Neuronal stem cell (in vitro differentiated cells): ENCODE measurements at regions not wholly inside any gene's neighbourhood (a gene's known extent, or its start where the extent isn't known, plus 50 kb on each side); places are given as distances from the start of the nearest gene placed in this dataset.

ENCODE experiments used
- DNase-seq: peaks from one replicate; pipeline ENCODE4 v3.0.0-alpha.2; 2013; ENCODE audit warnings: low spot score
- H2AFZ ChIP-seq: one replicate; pipeline ENCODE4 v1.6.1; 2013; ENCODE audit warnings: mild to moderate bottlenecking, low read length, inconsistent platforms
- H2AK5ac ChIP-seq: 2 replicates; pipeline ENCODE4 v1.6.1; 2013; ENCODE audit warnings: low read depth, mild to moderate bottlenecking, inconsistent platforms, low read length, moderate library complexity, mixed read lengths
- H2BK120ac ChIP-seq: 2 replicates; pipeline ENCODE4 v1.6.1; 2013; ENCODE audit warnings: low read depth, mild to moderate bottlenecking, inconsistent platforms, low read length, moderate library complexity, mixed read lengths
- H2BK12ac ChIP-seq: one replicate; pipeline ENCODE4 v1.6.1; 2013; ENCODE audit warnings: low read length, inconsistent platforms
- H2BK15ac ChIP-seq: 2 replicates; pipeline ENCODE4 v1.6.1; 2013; ENCODE audit warnings: mild to moderate bottlenecking, low read length, inconsistent platforms, mixed read lengths
- H2BK5ac ChIP-seq: one replicate; pipeline ENCODE4 v1.6.1; 2013; ENCODE audit warnings: inconsistent platforms, mild to moderate bottlenecking, low read length, moderate library complexity
- H3K14ac ChIP-seq: one replicate; pipeline ENCODE4 v1.6.1; 2013; ENCODE audit warnings: low read length, inconsistent platforms
- H3K18ac ChIP-seq: 2 replicates; pipeline ENCODE4 v1.6.1; 2013; ENCODE audit warnings: low read length, inconsistent platforms
- H3K23ac ChIP-seq: 2 replicates; pipeline ENCODE4 v1.6.1; 2013; ENCODE audit warnings: low read depth, mild to moderate bottlenecking, mixed read lengths, low read length, inconsistent platforms; ENCODE audit not compliant: poor library complexity
- H3K27ac ChIP-seq: replicated peaks from 3 replicates; pipeline ENCODE4 v1.5.1; 2013; ENCODE audit warnings: low read length, inconsistent platforms
- H3K27me3 ChIP-seq, 3 experiments: 2 replicates each; pipeline ENCODE4 v1.6.1; 2013; ENCODE audit warnings: low read length in 3 of 3, mild to moderate bottlenecking in 2 of 3, inconsistent platforms in 1 of 3, low read depth in 1 of 3, mixed read lengths in 1 of 3, moderate library complexity in 1 of 3; ENCODE audit not compliant: control insufficient read depth in 3 of 3, insufficient read depth in 3 of 3
- H3K36me3 ChIP-seq, 2 donors: replicated peaks in 1 of 2; 2 replicates each; pipeline ENCODE4 v1.6.1; 2013; ENCODE audit warnings: low read length in 2 of 2; ENCODE audit not compliant: control insufficient read depth in 2 of 2, insufficient read depth in 2 of 2
- H3K4ac ChIP-seq: 2 replicates; pipeline ENCODE4 v1.6.1; 2013; ENCODE audit warnings: inconsistent platforms, mild to moderate bottlenecking, low read length, moderate library complexity
- H3K4me1 ChIP-seq, 2 donors: 1 replicate in 1 of 2; 2 replicates in 1 of 2; pipeline ENCODE4 v1.6.1; 2013; ENCODE audit warnings: low read length in 2 of 2, low read depth in 1 of 2; ENCODE audit not compliant: control insufficient read depth in 2 of 2, insufficient read depth in 1 of 2
- H3K4me2 ChIP-seq: one replicate; pipeline ENCODE4 v1.6.1; 2013; ENCODE audit warnings: mild to moderate bottlenecking, low read length, inconsistent platforms; ENCODE audit not compliant: insufficient read depth, poor library complexity, severe bottlenecking
- H3K4me3 ChIP-seq, 2 donors: 2 replicates each; pipeline ENCODE4 v1.5.1; 2013; ENCODE audit warnings: low read length in 2 of 2, mild to moderate bottlenecking in 2 of 2, inconsistent platforms in 1 of 2, moderate library complexity in 1 of 2
- H3K79me1 ChIP-seq: one replicate; pipeline ENCODE4 v1.6.1; 2013; ENCODE audit warnings: low read depth, mild to moderate bottlenecking, inconsistent platforms, low read length, moderate library complexity
- H3K9ac ChIP-seq: one replicate; pipeline ENCODE4 v1.6.1; 2013; ENCODE audit warnings: mild to moderate bottlenecking, low read depth, low read length, inconsistent platforms; ENCODE audit not compliant: poor library complexity
- H3K9me3 ChIP-seq, 2 donors: replicated peaks in 1 of 2; 2 replicates each; pipeline versions ENCODE3 to v1.6.1; 2013; ENCODE audit warnings: low read length in 2 of 2, mild to moderate bottlenecking in 2 of 2, inconsistent platforms in 1 of 2, low read depth in 1 of 2, mixed read lengths in 1 of 2, moderate library complexity in 1 of 2; ENCODE audit not compliant: control insufficient read depth in 2 of 2, insufficient read depth in 1 of 2
- H4K8ac ChIP-seq: one replicate; pipeline ENCODE4 v1.6.1; 2013; ENCODE audit warnings: low read depth, mild to moderate bottlenecking, inconsistent platforms, low read length, moderate library complexity
- H4K91ac ChIP-seq: one replicate; pipeline ENCODE4 v1.6.1; 2013; ENCODE audit warnings: low read length, low read depth, mild to moderate bottlenecking, inconsistent platforms; ENCODE audit not compliant: poor library complexity
- WGBS, 2 donors: extraction: QIAGEN DNeasy Blood & Tissue Kit; methylation state at CpG; one replicate each; pipeline ENCODE4 v1.1.7; 2013; ENCODE audit warnings: missing lambda C conversion rate in 2 of 2, mixed read lengths in 1 of 2; ENCODE audit not compliant: insufficient read length in 2 of 2, insufficient replicate concordance in 1 of 2; ENCODE audit errors: extremely low coverage in 2 of 2; 5-methylcytosine and 5-hydroxymethylcytosine counted together

DNA sequence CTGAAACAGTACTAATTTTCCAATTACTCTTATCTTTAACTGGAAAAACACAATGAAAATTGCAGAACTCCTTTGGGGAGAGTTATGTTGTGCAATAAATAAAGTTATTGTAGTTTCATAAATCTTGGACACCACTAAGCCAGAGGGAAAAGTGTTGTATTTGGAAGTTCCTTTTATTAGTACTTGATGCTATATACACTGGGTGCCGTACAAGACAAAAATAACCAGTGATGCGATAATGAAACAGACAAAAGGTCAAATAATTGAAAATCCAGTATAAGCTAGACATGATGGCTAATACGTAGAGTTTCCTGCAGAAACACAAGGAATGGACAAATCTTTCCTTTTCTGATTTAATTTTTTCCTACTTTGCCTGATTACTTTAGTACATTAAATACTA lies 541.1 kb downstream of the ETS1 start:
- no peak overlapping the region for H3K4me3 ChIP-seq
- no CpG with 5 or more reads among the region's 3 CpGs for WGBS, 2 donors

DNA sequence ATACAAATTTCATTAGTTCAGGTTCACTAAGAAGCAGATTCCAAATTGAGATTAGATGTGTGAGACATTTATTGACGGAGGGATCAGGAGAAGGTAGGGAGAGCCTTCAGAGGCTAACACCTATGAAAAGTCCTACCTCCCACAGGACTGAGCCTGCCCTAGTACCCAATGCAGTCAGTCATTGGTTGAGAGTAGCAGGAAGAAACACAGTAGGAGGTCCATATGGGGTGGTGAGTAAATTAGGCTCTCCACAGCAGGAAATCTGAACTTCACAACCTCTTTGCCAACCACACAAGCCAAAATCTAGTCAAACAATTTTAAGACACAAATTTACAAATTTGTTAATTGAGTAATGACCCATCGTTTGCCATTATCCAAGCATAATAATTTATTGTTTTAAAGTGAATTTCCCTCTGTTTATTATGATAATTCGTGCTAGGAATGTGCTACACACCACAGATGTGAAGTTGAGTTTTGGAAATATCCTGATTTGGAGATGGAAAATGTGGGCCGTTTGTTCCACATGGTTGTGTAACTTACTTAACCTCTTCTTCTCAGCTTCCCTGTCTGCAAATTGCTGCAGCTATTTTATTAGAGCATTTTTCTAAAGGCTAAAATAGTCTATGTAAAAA lies 542.1 kb downstream of the ETS1 start:
- no peak overlapping the region for H3K23ac ChIP-seq
- no CpG with 5 or more reads among the region's 4 CpGs for WGBS, 2 donors
- no peak overlapping the region for H4K8ac ChIP-seq

More for the DNA sequence above, 541.1 kb downstream of the ETS1 start:
- H4K91ac ChIP-seq, result no peak overlapping the region
- peaks cover 0 to 12% of the 10 kb centered on the region in 2 donors for H3K9me3 ChIP-seq
- no peak overlapping the region for H2BK5ac ChIP-seq
- no peak overlapping the region for H2AK5ac ChIP-seq
- no peak overlapping the region for H3K14ac ChIP-seq
- H3K4me1 ChIP-seq, result peaks cover 2 to 13% of the 10 kb centered on the region in 2 donors
- no peak overlapping the region for H3K4me2 ChIP-seq
- H3K27ac ChIP-seq, result no peak overlapping the region
- no peaks in the 10 kb centered on the region for H3K79me1 ChIP-seq
- no peak overlapping the region for H2BK120ac ChIP-seq
- H2AFZ ChIP-seq, result no peak overlapping the region
- H3K9ac ChIP-seq, result no peak overlapping the region
- H4K8ac ChIP-seq, result no peak overlapping the region
- no peaks in the 10 kb centered on the region for H3K36me3 ChIP-seq
- H3K23ac ChIP-seq, result no peak overlapping the region
- H3K27me3 ChIP-seq, result no peaks in the 10 kb centered on the region
- no peak overlapping the region for H2BK12ac ChIP-seq
- DNase-seq, result no peak
- H3K18ac ChIP-seq, result no peak overlapping the region
- H2BK15ac ChIP-seq, result no peak overlapping the region
- no peak overlapping the region for H3K4ac ChIP-seq

DNA sequence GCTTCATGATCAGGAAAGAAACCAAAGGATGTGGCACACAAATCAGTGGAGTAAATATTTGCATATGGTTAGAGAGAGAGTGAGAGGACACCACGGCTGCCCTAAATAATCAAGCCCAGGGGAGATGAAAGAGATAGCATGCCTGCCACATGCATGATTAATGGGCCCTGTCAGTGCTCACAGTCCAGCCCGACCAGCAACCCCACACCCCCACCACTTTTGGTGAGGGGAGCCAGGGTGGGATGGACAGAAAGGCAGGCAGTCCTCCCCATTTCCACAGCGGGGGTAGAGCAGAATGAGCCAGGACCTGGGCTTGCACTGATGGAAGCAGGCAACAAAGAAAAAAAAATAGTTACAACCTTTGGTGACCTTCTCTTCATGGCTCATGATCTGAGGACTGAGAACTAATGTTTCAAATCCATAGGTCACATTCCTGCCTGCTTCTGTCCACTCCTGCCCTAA lies 545.0 kb downstream of the ETS1 start:
- no peak overlapping the region for H3K4me3 ChIP-seq
- DNase-seq, result no peak
- no CpG with 5 or more reads among the region's 3 CpGs for WGBS, 2 donors
- H3K9me3 ChIP-seq, result peaks cover 0 to 12% of the 10 kb centered on the region in 2 donors
- peak overlapping the region; percentile 15 for H2AFZ ChIP-seq
- H4K91ac ChIP-seq, result no peak overlapping the region
- H3K23ac ChIP-seq, result no peak overlapping the region
- no peak overlapping the region for H3K9ac ChIP-seq
- no peak overlapping the region for H2BK120ac ChIP-seq
- no peaks in the 10 kb centered on the region for H3K79me1 ChIP-seq
- no peaks in the 10 kb centered on the region for H3K27me3 ChIP-seq
- H3K4ac ChIP-seq, result no peak overlapping the region
- H3K36me3 ChIP-seq, result no peaks in the 10 kb centered on the region
- H3K18ac ChIP-seq, result peak overlapping the region; percentile 84
- no peak overlapping the region for H2BK5ac ChIP-seq
- H3K4me2 ChIP-seq, result no peak overlapping the region
- no peak overlapping the region for H2AK5ac ChIP-seq
- no peak overlapping the region for H2BK15ac ChIP-seq
- H3K4me1 ChIP-seq, result peaks cover 2 to 13% of the 10 kb centered on the region in 2 donors
- no peak overlapping the region for H3K14ac ChIP-seq
- H4K8ac ChIP-seq, result no peak overlapping the region
- no peak overlapping the region for H3K27ac ChIP-seq
- H2BK12ac ChIP-seq, result no peak overlapping the region

More for the DNA sequence above, 542.1 kb downstream of the ETS1 start:
- Histone ChIP-seq H3K27me3 (no peaks in the 10 kb centered on the region), H3K18ac (no peak overlapping the region), H3K4me3 (no peak overlapping the region), H2BK120ac (no peak overlapping the region), H3K14ac (no peak overlapping the region), H3K9ac (no peak overlapping the region), H3K4me1 (peaks cover 2 to 13% of the 10 kb centered on the region in 2 donors), H2BK12ac (no peak overlapping the region), H2BK5ac (no peak overlapping the region), H3K9me3 (peaks cover 0 to 12% of the 10 kb centered on the region in 2 donors), H2BK15ac (no peak overlapping the region), H3K27ac (no peak overlapping the region), H2AFZ (no peak overlapping the region), H2AK5ac (no peak overlapping the region), H3K4me2 (no peak overlapping the region), H3K4ac (no peak overlapping the region), H3K79me1 (no peaks in the 10 kb centered on the region), H3K36me3 (no peaks in the 10 kb centered on the region), H4K91ac (no peak overlapping the region)
- DNase-seq, result no peak

DNA sequence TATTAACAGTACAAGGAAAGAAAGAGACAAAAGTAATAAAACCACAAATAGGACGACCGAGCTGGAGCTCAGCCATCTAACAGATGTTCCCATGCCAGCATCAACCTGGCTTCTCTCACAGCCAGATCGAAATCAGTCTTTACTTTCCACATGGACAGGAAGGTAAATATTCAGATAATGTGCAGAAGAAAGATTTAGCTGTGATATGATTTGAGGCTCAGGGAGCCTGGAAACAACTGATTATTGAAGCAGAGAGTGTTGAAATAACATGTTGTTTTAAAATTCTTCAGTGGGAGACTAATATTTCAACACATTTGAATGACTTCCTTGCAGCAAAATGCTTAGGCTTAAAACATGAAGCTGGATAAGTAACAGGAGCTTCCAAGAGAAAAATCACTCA lies 546.8 kb downstream of the ETS1 start:
- Histone ChIP-seq H3K27me3 (no peaks in the 10 kb centered on the region), H3K9me3 (peaks cover 0 to 12% of the 10 kb centered on the region in 2 donors), H3K36me3 (no peaks in the 10 kb centered on the region), H3K9ac (no peak overlapping the region), H3K4me3 (no peak overlapping the region), H3K27ac (no peak overlapping the region), H2AK5ac (no peak overlapping the region), H2BK12ac (no peak overlapping the region), H4K8ac (no peak overlapping the region), H2AFZ (no peak overlapping the region), H3K4me2 (no peak overlapping the region), H3K23ac (no peak overlapping the region), H3K79me1 (no peaks in the 10 kb centered on the region), H3K4me1 (peaks cover 2 to 13% of the 10 kb centered on the region in 2 donors), H3K4ac (no peak overlapping the region), H3K14ac (no peak overlapping the region), H2BK120ac (no peak overlapping the region), H2BK5ac (no peak overlapping the region), H4K91ac (no peak overlapping the region), H2BK15ac (no peak overlapping the region), H3K18ac (no peak overlapping the region)
- WGBS, 2 donors, result no CpG with 5 or more reads among the region's 3 CpGs
- DNase-seq, result no peak
